ENCODE measurements at regions not wholly inside any gene's neighbourhood (a gene's known extent, or its start where the extent isn't known, plus 50 kb on each side); places are given as distances from the start of the nearest gene placed in this dataset.

GRCh38 chr7:47027695-47028240 is 554.1 kb downstream of the TNS3 start:
- TF ChIP-seq GATA2 (IDR thresholded peaks at IDR 0.05; ENCODE audit: low read depth, low read length) (no peak), GATA3 (IDR thresholded peaks at IDR 0.05; ENCODE audit: low read depth, low read length) (no peak)

All from SH-SY5Y (cell line).